Fibroblast of lung (primary cell): ENCODE measurements at regions not wholly inside any gene's neighbourhood (a gene's known extent, or its start where the extent isn't known, plus 50 kb on each side); places are given as distances from the start of the nearest gene placed in this dataset.

Experiments used
- DNase-seq, 2 donors: peaks; one replicate each; pipeline versions ENCODE4 v3.0.0 to v3.0.0-alpha.2; 2010; ENCODE audit warnings: low read depth in 2 of 2
- H2AFZ ChIP-seq: 2 replicates; pipeline ENCODE4 v1.5.1; 2012; ENCODE audit warnings: low read length, control low read depth, inconsistent platforms
- H3K27ac ChIP-seq: 2 replicates; pipeline ENCODE4 v1.5.1; 2011; ENCODE audit warnings: low read length, control low read depth; ENCODE audit not compliant: insufficient read depth
- H3K27me3 ChIP-seq: 2 replicates; pipeline ENCODE4 v1.5.1; 2011; ENCODE audit warnings: mild to moderate bottlenecking, low read length; ENCODE audit not compliant: control insufficient read depth, insufficient read depth
- H3K36me3 ChIP-seq: 2 replicates; pipeline ENCODE4 v1.5.1; 2011; ENCODE audit warnings: low read length; ENCODE audit not compliant: control insufficient read depth, insufficient read depth
- H3K4me1 ChIP-seq: 2 replicates; pipeline ENCODE4 v1.5.1; 2011; ENCODE audit warnings: low read length; ENCODE audit not compliant: control insufficient read depth, insufficient read depth; ENCODE audit errors: extremely low read depth
- H3K4me2 ChIP-seq: 2 replicates; pipeline ENCODE4 v1.5.1; 2011; ENCODE audit warnings: low read length, control low read depth; ENCODE audit not compliant: insufficient read depth; ENCODE audit errors: extremely low read depth
- H3K4me3 ChIP-seq, 4 experiments: fragments of 200-600 bp in 1 of 4; sonication (generic) in 1 of 4; replicated peaks in 1 of 4; 2 replicates each; pipeline ENCODE4 v1.5.1; 2011 to 2016; ENCODE audit warnings: low read length in 4 of 4, low read depth in 3 of 4, mild to moderate bottlenecking in 3 of 4, control low read depth in 2 of 4, inconsistent platforms in 1 of 4, mixed read lengths in 1 of 4; ENCODE audit not compliant: insufficient read depth in 1 of 4; ENCODE audit errors: control extremely low read depth in 1 of 4
- H3K79me2 ChIP-seq: 2 replicates; pipeline ENCODE4 v1.5.1; 2012; ENCODE audit warnings: mild to moderate bottlenecking, low read length, inconsistent platforms; ENCODE audit not compliant: control insufficient read depth, insufficient read depth
- H3K9ac ChIP-seq: 2 replicates; pipeline ENCODE4 v1.5.1; 2011; ENCODE audit warnings: mild to moderate bottlenecking, low read length, control low read depth; ENCODE audit not compliant: insufficient read depth
- H3K9me3 ChIP-seq: 2 replicates; pipeline ENCODE4 v1.5.1; 2012; ENCODE audit warnings: low read depth, low read length; ENCODE audit not compliant: control insufficient read depth, insufficient read depth
- H4K20me1 ChIP-seq: 2 replicates; pipeline ENCODE4 v1.5.1; 2011; ENCODE audit warnings: low read length; ENCODE audit not compliant: control insufficient read depth, insufficient read depth; ENCODE audit errors: extremely low read depth
- CTCF ChIP-seq, 2 donors: IDR thresholded peaks in 1 of 2; conservative IDR thresholded peaks in 1 of 2; 1 replicate in 1 of 2; 2 replicates in 1 of 2; pipeline ENCODE4 v1.5.1; 2011 to 2012; ENCODE audit warnings: low read length in 2 of 2, control low read depth in 1 of 2, inconsistent platforms in 1 of 2, low read depth in 1 of 2, mild to moderate bottlenecking in 1 of 2
- EZH2 ChIP-seq: IDR thresholded peaks from 2 replicates; pipeline ENCODE4 v1.5.1; 2012; ENCODE audit warnings: low read length, control low read depth, mild to moderate bottlenecking; ENCODE audit errors: missing control alignments

GRCh38 chr9:109908459-109909390 is 128.7 kb downstream of the PALM2AKAP2 start:
- no peak overlapping the region for H3K4me3 ChIP-seq

GRCh38 chr9:109910671-109911518 is 130.9 kb downstream of the PALM2AKAP2 start:
- peak overlapping the region; percentile 26 for H3K4me2 ChIP-seq
- no peak overlapping the region for H3K4me3 ChIP-seq
- H4K20me1 ChIP-seq, result no peaks in the 10 kb centered on the region
- peak; percentile 76 to 82 for DNase-seq
- peak overlapping the region; percentile 96 for H3K27ac ChIP-seq
- TF ChIP-seq EZH2, result no peak
- TF ChIP-seq CTCF (conservative IDR thresholded peaks at IDR 0.05 in 1 of 2, IDR thresholded peaks at IDR 0.05 in 1 of 2; ENCODE audit: low read depth in 1 of 2, low read length in 2 of 2), result no peak
- H3K4me1 ChIP-seq, result peaks cover 49% of the 10 kb centered on the region
- H3K27me3 ChIP-seq, result no peaks in the 10 kb centered on the region
- peaks cover 6% of the 10 kb centered on the region for H3K79me2 ChIP-seq
- no peaks in the 10 kb centered on the region for H3K9me3 ChIP-seq
- H3K9ac ChIP-seq, result no peak overlapping the region
- no peak overlapping the region for H2AFZ ChIP-seq
- no peaks in the 10 kb centered on the region for H3K36me3 ChIP-seq

More at GRCh38 chr9:109908459-109909390, 128.7 kb downstream of the PALM2AKAP2 start:
- no peak for TF ChIP-seq EZH2
- TF ChIP-seq CTCF (conservative IDR thresholded peaks at IDR 0.05 in 1 of 2, IDR thresholded peaks at IDR 0.05 in 1 of 2; ENCODE audit: low read depth in 1 of 2, low read length in 2 of 2), result no peak
- Histone ChIP-seq H2AFZ (no peak overlapping the region), H3K79me2 (peaks cover 6% of the 10 kb centered on the region), H3K9me3 (no peaks in the 10 kb centered on the region), H3K9ac (no peak overlapping the region), H3K27ac (peak overlapping the region; percentile 96), H4K20me1 (no peaks in the 10 kb centered on the region), H3K36me3 (no peaks in the 10 kb centered on the region), H3K4me1 (peaks cover 47% of the 10 kb centered on the region), H3K4me2 (peak overlapping the region; percentile 51), H3K27me3 (no peaks in the 10 kb centered on the region)
- DNase-seq, result peak; percentile 67 to 83

GRCh38 chr9:109912082-109912582 is 132.1 kb downstream of the PALM2AKAP2 start:
- peak overlapping the region; percentile 96 for H3K27ac ChIP-seq

More at GRCh38 chr9:109912082-109912582, 132.1 kb downstream of the PALM2AKAP2 start:
- Histone ChIP-seq H3K9ac (peak overlapping the region; percentile 35), H4K20me1 (no peaks in the 10 kb centered on the region), H3K79me2 (peaks cover 6% of the 10 kb centered on the region), H3K4me1 (peaks cover 43% of the 10 kb centered on the region), H3K9me3 (no peaks in the 10 kb centered on the region), H3K36me3 (no peaks in the 10 kb centered on the region), H3K27me3 (no peaks in the 10 kb centered on the region), H3K4me3 (no peak overlapping the region), H3K4me2 (peak overlapping the region; percentile 18), H2AFZ (no peak overlapping the region)
- no peak for TF ChIP-seq CTCF (conservative IDR thresholded peaks at IDR 0.05 in 1 of 2, IDR thresholded peaks at IDR 0.05 in 1 of 2; ENCODE audit: low read depth in 1 of 2, low read length in 2 of 2)
- TF ChIP-seq EZH2, result no peak
- peak; percentile 63 to 83 for DNase-seq
